GM13976 (cell line): ENCODE measurements at regions not wholly inside any gene's neighbourhood (a gene's known extent, or its start where the extent isn't known, plus 50 kb on each side); places are given as distances from the start of the nearest gene placed in this dataset.

ENCODE experiments used
- DNase-seq: peaks from one replicate; pipeline ENCODE4 v3.0.0; 2012; ENCODE audit warnings: low spot score
- CTCF ChIP-seq: IDR thresholded peaks from 2 replicates; pipeline ENCODE4 v1.5.1; 2012; ENCODE audit warnings: borderline replicate concordance, mild to moderate bottlenecking; ENCODE audit not compliant: insufficient read depth; ENCODE audit errors: extremely low read depth, missing control alignments, control extremely low read depth
- in situ Hi-C: fragments of 300-500 bp; cut with MboI; formaldehyde crosslinking; loops from one replicate; pipeline ENCODE4 v1.12.0; 2022; ENCODE audit warnings: low sequenced_read_pairs, mixed read lengths, inconsistent platforms; ENCODE audit not compliant: unreplicated experiment

- no peak for DNase-seq
- in situ Hi-C loops, result no loop called here
- TF ChIP-seq CTCF, result no peak
These were observed 62.3 kb upstream of the SPAG16 start for GRCh38 chr2:213221957-213222356.

GRCh38 chr2:213224366-213224765 lies 59.9 kb upstream of the SPAG16 start:
- DNase-seq, result no peak
- no peak for TF ChIP-seq CTCF
- in situ Hi-C loops, result no loop called here

DNA sequence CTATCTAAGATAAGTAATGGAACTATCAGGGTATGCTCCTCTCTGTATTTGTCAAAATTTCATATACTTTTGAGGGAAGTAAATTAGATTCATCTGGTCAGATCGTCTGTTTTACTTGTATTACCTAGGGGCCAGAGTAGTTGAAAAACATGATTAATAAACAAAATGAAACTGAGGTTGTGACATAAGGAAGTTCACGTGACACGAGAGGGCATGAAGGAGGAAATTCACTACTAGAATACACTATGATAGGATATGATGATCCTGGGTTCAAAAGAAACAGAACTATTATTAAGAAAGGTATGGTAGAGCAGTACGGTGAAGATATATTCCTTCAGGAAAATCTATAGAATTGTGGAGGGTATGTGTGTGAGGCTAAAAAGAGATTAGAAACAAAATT lies 58.4 kb upstream of the SPAG16 start:
- in situ Hi-C loops, result no loop called here
- no peak for TF ChIP-seq CTCF
- no peak for DNase-seq

DNA sequence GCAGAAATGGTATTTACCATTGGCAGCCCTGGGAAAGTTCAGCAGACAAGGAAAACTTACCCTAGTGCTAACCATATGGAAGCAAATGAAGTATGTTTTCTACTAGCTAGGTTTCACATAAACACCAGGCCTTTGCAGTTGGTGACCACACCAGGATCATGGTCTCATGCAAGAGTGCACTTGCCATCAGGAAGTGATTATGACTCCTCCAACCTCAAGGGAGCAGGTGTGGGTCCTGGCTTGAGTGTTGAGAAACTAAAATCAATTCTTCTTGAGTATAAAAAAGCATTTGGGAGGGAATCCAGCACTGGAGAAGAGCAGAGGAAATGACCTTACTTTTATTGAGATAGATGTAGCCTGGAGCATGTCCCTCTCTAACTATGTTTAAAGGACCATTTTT lies 56.8 kb upstream of the SPAG16 start:
- in situ Hi-C loops, result no loop called here
- no peak for TF ChIP-seq CTCF
- DNase-seq, result no peak

- in situ Hi-C loops, result no loop called here
- no peak for TF ChIP-seq CTCF
- DNase-seq, result no peak
These were observed 55.6 kb upstream of the SPAG16 start for GRCh38 chr2:213228638-213229037.

- in situ Hi-C loops, result loop anchor here (5.0 kb wide), 2 partner anchors 78 to 208 kb away; partner anchors contain the start of gene IKZF2
- no peak for DNase-seq
These were observed 54.5 kb upstream of the SPAG16 start for GRCh38 chr2:213229814-213230213.

More at GRCh38 chr2:213229814-213230213, 54.5 kb upstream of the SPAG16 start:
- TF ChIP-seq CTCF, result no peak
